ENCODE measurements at regions not wholly inside any gene's neighbourhood (a gene's known extent, or its start where the extent isn't known, plus 50 kb on each side); places are given as distances from the start of the nearest gene placed in this dataset.
"Not testable (repeated sequence)": the region's sequence is repeated elsewhere in the genome, so short reads cannot be mapped to it uniquely, and the experiment has no call there.

DNA sequence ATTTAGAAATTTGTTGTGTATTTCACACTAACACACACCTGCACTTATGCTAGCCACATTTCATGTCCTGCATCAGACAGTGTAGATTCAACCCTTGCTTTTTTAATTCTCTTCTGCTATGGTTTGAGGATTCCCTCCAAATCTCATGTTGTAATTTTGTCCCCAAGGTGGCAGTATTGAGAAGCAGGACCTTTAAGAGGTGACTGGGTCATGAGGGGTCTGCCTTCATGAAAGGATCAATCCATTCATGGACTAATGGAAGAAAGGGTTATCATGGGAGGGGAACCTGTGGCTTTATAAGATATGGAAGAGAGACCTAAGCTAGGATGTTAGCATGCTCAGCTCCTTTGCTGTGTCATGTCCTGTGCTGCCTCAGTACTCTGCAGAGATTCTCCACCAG lies 1032.2 kb downstream of the CDH11 start:
- DNase-seq (ENCODE audit: low spot score) (no peak), ATAC-seq (ENCODE audit: low FRiP score) (no peak)
- TF ChIP-seq, protein P1, sequence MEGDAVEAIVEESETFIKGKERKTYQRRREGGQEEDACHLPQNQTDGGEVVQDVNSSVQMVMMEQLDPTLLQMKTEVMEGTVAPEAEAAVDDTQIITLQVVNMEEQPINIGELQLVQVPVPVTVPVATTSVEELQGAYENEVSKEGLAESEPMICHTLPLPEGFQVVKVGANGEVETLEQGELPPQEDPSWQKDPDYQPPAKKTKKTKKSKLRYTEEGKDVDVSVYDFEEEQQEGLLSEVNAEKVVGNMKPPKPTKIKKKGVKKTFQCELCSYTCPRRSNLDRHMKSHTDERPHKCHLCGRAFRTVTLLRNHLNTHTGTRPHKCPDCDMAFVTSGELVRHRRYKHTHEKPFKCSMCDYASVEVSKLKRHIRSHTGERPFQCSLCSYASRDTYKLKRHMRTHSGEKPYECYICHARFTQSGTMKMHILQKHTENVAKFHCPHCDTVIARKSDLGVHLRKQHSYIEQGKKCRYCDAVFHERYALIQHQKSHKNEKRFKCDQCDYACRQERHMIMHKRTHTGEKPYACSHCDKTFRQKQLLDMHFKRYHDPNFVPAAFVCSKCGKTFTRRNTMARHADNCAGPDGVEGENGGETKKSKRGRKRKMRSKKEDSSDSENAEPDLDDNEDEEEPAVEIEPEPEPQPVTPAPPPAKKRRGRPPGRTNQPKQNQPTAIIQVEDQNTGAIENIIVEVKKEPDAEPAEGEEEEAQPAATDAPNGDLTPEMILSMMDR (IDR thresholded peaks at IDR 0.05) = no peak

DNA sequence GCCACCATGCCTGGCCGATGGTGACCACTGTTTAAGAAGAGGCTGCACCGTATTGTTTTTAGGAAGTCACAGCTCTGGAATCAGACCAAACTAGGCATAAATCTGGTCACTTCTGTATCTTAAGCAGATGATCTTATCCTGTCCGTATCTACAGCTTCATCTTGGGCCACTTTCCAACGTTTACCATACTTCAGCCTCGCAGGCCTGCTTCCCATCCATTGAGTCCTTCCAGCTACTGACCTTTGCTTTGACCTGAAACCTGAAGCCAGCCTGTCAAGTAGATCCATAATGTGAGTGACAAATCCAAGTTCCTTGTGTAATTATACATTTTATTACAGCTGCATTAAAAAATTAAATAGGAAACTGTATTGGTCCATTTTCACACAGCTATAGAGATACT lies 1033.0 kb downstream of the CDH11 start:
- TF ChIP-seq, protein P1 (IDR thresholded peaks at IDR 0.05) = no peak
- ATAC-seq (ENCODE audit: low FRiP score) (no peak), DNase-seq (ENCODE audit: low spot score) (no peak)

DNA sequence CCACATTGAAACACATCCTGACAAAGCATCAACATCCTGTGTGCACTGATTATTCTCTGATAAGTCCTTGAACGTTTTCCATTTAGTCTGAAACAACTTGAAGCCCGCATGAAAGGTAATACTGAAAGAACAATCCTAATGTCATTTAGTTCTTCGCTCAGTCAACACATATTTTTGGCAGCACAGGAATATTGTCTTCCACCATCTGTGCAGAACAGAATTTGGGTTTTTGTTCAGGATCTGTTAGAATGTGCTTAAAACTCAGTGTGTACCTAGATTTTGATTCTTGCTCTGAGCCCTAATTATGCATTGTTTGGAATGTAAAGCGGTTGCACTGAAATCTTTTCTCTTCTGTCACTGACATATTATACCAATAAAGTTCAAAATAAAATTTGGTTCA lies 1036.6 kb downstream of the CDH11 start:
- ATAC-seq (ENCODE audit: low FRiP score) = no peak
- TF ChIP-seq, protein P1 (IDR thresholded peaks at IDR 0.05) = no peak

DNA sequence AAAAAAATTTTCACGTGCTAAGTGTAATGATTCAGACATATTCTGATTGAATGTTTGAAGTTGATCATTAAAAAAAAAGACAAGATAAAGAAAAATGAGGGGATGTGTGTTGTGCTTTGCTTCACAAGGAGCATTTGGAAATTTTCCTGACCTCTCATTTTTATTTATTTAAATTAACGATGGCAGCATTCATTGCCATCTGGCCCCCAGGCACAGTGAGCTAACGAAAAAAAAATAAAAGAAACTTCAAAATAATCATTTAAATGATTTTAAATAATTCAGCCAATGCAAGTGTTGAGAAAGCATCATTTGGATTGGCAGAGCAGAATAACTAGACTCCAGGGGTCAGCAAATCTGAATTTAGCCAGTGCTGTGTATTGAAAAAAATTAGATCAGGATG lies 1037.2 kb downstream of the CDH11 start:
- TF ChIP-seq, protein P1 (IDR thresholded peaks at IDR 0.05) = no peak
- no peak for ATAC-seq (ENCODE audit: low FRiP score)
- DNase-seq (ENCODE audit: low spot score) = no peak

More for the DNA sequence above, 1036.6 kb downstream of the CDH11 start:
- DNase-seq (ENCODE audit: low spot score) = no peak

DNA sequence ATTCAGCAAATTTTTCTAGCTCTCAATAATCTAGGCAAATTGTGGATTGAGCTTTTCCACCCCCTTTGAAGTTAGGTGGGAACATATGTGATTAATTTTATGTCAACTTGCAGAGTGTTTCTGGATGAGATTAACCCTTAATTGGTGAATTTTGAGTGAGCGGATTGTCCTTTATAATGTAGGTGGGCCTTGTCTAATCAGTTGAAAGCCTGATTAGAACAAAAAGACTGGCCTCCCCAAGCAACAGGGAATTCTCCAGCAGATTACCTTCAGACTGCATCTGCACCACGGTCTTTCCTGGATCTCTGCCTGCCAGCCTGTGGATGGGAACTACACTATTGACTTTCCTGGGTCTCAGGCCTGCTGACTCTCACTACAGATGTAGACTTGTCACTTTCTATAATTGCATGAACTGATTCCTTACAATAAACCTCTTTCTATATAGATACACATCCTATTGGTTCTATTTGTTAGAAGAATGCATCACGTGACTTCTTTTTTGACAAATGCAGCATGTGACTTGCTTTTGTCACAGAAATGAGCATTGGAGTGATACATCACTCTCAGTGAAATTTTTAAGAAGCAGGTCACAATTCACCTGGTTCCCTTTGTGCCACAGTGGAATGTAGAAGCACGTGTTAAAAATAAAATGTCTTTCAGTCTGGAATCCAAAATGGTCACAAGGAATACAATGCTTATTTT lies 1038.3 kb downstream of the CDH11 start:
- no peak for DNase-seq (ENCODE audit: low spot score)
- TF ChIP-seq, protein P1 (IDR thresholded peaks at IDR 0.05) = no peak
- no peak for ATAC-seq (ENCODE audit: low FRiP score)

DNA sequence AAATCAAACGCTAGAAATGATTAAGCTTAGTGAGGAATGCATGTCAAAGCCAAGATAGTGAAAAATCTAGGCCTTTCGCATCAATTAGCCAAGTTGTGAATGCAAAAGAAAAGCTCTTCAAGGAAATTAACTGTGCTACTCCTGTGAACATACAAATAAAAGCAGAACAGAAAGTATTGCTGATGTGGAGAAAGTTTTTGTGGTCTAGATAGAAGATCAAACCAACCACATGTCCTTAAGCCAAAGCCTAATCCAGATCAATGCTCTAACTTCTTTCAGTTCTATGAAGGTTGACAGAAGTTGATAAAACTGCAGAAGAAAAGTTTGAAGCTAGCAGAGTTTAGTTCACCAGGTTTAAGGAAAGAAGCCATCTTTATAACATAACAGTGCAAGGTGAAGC lies 1044.6 kb downstream of the CDH11 start:
- ATAC-seq (ENCODE audit: low FRiP score) (no peak), DNase-seq (ENCODE audit: low spot score) (no peak)
- TF ChIP-seq, protein P1 (IDR thresholded peaks at IDR 0.05) = no peak

DNA sequence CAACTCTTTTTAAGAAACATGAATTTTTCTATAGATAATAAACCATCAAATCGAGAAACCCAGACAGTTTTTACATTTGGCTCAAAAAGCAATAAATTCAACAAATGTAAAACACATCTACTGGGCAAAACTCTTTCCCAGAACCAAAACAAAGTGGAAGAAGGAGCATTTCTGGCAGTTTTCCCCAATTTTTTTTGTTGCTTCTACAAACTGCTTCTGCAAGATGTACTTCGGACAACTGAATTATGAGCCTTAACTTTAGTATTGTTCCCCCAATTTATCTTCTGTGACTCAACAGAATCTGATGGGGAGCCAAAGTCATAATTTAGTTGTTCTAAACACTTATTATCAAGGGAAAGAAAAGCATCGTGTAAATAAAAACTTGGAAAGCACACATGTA lies 1047.2 kb downstream of the CDH11 start:
- DNase-seq (ENCODE audit: low spot score) (no peak), ATAC-seq (ENCODE audit: low FRiP score) (no peak)
- TF ChIP-seq, protein P1 (IDR thresholded peaks at IDR 0.05) = no peak

DNA sequence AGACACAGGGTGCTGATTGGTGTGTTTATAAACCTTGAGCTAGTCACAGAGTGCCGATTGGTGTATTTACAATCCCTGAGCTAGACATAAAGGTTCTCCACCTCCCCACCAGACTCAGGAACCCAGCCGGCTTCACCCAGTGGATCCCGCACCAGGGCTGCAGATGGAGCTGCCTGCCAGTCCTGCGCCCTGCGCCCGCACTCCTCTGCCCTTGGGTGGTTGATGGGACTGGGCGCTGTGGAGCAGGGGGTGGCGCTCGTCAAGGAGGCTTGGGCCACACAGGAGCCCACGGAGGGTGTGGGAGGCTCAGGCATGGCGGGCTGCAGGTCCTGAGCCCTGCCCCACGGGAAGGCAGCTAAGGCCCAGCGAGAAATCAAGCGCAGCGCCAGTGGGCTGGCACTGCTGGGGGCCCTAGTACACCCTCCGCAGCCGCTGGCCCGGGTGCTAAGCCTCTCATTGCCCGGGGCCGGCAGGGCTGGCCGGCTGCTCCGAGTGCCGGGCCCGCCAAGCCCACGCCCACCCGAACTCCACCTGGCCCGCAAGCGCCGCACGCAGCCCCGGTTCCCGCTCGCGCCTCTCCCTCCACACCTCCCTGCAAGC lies 1049.6 kb downstream of the CDH11 start:
- not testable (repeated sequence) for ATAC-seq (ENCODE audit: low FRiP score)

More for the DNA sequence above, 1049.6 kb downstream of the CDH11 start:
- DNase-seq (ENCODE audit: low spot score) = not testable (repeated sequence)

All from omental fat pad (tissue), 3 donors.